K562 (cell line): ENCODE measurements at regions not wholly inside any gene's neighbourhood (a gene's known extent, or its start where the extent isn't known, plus 50 kb on each side); places are given as distances from the start of the nearest gene placed in this dataset.

Experiments used
- EZH2 ChIP-seq: IDR thresholded peaks from 2 replicates; pipeline ENCODE4 v1.6.1; 2012; ENCODE audit warnings: low read depth, mild to moderate bottlenecking, inconsistent platforms, low read length, borderline replicate concordance
- HES1 ChIP-seq: fragments of 450-650 bp; IDR thresholded peaks from 2 replicates; pipeline ENCODE4 v1.6.1; 2016; ENCODE audit warnings: low read depth, mild to moderate bottlenecking, moderate library complexity
- HIVEP1 ChIP-seq: fragments of 250-450 bp; sonication (Bioruptor Pico); IDR thresholded peaks from 2 replicates; pipeline ENCODE4 v1.4.0; 2020; ENCODE audit warnings: mild to moderate bottlenecking
- NCOA2 ChIP-seq, 2 experiments: fragments of 450-650 bp; IDR thresholded peaks; 2 replicates each; pipeline ENCODE4 v1.6.1; 2018; ENCODE audit warnings: mild to moderate bottlenecking in 2 of 2, moderate library complexity in 1 of 2; ENCODE audit not compliant: partially characterized antibody in 2 of 2
- NFIC ChIP-seq: fragments of 450-650 bp; IDR thresholded peaks from 2 replicates; pipeline ENCODE4 v1.6.1; 2017; ENCODE audit warnings: mild to moderate bottlenecking, inconsistent platforms
- RAD51 ChIP-seq: fragments of 450-650 bp; IDR thresholded peaks from 2 replicates; pipeline ENCODE4 v1.7.1; 2016; ENCODE audit warnings: low read depth, mild to moderate bottlenecking, borderline replicate concordance
- TF ChIP-seq, protein P1 (sequence below), 2 experiments: fragments of 450-650 bp in 1 of 2; sonication (generic) in 1 of 2; formaldehyde crosslinking in 1 of 2; IDR thresholded peaks; 2 replicates each; pipeline versions ENCODE4 v1.7.1 to v1.9.0; 2016 to 2022; ENCODE audit warnings: inconsistent platforms in 1 of 2, mild to moderate bottlenecking in 1 of 2, missing genetic modification reagents in 1 of 2
- TF ChIP-seq, protein P2 (sequence below): sonication (generic); formaldehyde crosslinking; IDR thresholded peaks from 2 replicates; pipeline ENCODE4 v1.4.0; 2020; ENCODE audit warnings: mild to moderate bottlenecking, missing genetic modification reagents
- TF ChIP-seq, protein P3 (sequence below): sonication (generic); formaldehyde crosslinking; IDR thresholded peaks from 2 replicates; pipeline ENCODE4 v1.8.1; 2023; ENCODE audit warnings: mild to moderate bottlenecking, missing genetic modification reagents

GRCh38 chr3:127350172-127351050, 62.6 kb upstream of the PRR20G start (continued):
- no peak for TF ChIP-seq NCOA2 (IDR thresholded peaks at IDR 0.05; ENCODE audit: partially characterized antibody in 2 of 2)
- TF ChIP-seq RAD51: no peak
- TF ChIP-seq, protein P1, sequence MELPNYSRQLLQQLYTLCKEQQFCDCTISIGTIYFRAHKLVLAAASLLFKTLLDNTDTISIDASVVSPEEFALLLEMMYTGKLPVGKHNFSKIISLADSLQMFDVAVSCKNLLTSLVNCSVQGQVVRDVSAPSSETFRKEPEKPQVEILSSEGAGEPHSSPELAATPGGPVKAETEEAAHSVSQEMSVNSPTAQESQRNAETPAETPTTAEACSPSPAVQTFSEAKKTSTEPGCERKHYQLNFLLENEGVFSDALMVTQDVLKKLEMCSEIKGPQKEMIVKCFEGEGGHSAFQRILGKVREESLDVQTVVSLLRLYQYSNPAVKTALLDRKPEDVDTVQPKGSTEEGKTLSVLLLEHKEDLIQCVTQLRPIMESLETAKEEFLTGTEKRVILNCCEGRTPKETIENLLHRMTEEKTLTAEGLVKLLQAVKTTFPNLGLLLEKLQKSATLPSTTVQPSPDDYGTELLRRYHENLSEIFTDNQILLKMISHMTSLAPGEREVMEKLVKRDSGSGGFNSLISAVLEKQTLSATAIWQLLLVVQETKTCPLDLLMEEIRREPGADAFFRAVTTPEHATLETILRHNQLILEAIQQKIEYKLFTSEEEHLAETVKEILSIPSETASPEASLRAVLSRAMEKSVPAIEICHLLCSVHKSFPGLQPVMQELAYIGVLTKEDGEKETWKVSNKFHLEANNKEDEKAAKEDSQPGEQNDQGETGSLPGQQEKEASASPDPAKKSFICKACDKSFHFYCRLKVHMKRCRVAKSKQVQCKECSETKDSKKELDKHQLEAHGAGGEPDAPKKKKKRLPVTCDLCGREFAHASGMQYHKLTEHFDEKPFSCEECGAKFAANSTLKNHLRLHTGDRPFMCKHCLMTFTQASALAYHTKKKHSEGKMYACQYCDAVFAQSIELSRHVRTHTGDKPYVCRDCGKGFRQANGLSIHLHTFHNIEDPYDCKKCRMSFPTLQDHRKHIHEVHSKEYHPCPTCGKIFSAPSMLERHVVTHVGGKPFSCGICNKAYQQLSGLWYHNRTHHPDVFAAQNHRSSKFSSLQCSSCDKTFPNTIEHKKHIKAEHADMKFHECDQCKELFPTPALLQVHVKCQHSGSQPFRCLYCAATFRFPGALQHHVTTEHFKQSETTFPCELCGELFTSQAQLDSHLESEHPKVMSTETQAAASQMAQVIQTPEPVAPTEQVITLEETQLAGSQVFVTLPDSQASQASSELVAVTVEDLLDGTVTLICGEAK (IDR thresholded peaks at IDR 0.05): no peak
- TF ChIP-seq, protein P1 (CRISPR knock-in tag; IDR thresholded peaks at IDR 0.05): no peak
- no peak for TF ChIP-seq HIVEP1 (CRISPR knock-in tag)
- TF ChIP-seq, protein P2, sequence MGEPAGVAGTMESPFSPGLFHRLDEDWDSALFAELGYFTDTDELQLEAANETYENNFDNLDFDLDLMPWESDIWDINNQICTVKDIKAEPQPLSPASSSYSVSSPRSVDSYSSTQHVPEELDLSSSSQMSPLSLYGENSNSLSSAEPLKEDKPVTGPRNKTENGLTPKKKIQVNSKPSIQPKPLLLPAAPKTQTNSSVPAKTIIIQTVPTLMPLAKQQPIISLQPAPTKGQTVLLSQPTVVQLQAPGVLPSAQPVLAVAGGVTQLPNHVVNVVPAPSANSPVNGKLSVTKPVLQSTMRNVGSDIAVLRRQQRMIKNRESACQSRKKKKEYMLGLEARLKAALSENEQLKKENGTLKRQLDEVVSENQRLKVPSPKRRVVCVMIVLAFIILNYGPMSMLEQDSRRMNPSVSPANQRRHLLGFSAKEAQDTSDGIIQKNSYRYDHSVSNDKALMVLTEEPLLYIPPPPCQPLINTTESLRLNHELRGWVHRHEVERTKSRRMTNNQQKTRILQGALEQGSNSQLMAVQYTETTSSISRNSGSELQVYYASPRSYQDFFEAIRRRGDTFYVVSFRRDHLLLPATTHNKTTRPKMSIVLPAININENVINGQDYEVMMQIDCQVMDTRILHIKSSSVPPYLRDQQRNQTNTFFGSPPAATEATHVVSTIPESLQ: no peak
- TF ChIP-seq NFIC: no peak
- no peak for TF ChIP-seq EZH2
- TF ChIP-seq, protein P3, sequence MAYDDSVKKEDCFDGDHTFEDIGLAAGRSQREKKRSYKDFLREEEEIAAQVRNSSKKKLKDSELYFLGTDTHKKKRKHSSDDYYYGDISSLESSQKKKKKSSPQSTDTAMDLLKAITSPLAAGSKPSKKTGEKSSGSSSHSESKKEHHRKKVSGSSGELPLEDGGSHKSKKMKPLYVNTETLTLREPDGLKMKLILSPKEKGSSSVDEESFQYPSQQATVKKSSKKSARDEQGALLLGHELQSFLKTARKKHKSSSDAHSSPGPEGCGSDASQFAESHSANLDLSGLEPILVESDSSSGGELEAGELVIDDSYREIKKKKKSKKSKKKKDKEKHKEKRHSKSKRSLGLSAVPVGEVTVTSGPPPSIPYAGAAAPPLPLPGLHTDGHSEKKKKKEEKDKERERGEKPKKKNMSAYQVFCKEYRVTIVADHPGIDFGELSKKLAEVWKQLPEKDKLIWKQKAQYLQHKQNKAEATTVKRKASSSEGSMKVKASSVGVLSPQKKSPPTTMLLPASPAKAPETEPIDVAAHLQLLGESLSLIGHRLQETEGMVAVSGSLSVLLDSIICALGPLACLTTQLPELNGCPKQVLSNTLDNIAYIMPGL (CRISPR knock-in tag): no peak
- no peak for TF ChIP-seq HES1
